ENCODE measurements at regions not wholly inside any gene's neighbourhood (a gene's known extent, or its start where the extent isn't known, plus 50 kb on each side); places are given as distances from the start of the nearest gene placed in this dataset.

DNA sequence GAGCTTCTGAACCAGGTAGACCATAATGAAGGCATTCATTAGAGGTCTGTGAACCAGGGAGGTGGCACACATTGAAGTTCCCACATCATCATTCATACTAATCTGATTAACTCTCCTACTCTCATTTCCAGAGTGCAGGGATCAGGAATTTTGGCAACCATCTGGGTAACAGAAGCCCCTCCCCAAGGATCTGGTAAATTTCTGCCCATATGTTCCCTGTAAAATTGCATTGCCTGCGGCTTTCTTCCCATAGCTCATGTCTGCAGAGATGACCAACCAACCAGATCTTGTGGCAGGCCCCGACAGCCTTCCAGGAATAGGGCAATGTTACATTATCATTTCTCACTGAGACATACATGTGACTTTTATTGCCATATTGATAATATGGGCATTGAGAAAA lies 111.4 kb upstream of the CHL1 start:
- no peaks in the 10 kb centered on the region for H3K9me3 Mint-ChIP-seq
- H3K27me3 Mint-ChIP-seq (ENCODE audit: low read depth, poor library complexity): peaks cover 6% of the 10 kb centered on the region
- no peaks in the 10 kb centered on the region for H3K4me1 Mint-ChIP-seq
- DNase-seq: no peak
- no peak overlapping the region for H3K4me3 Mint-ChIP-seq
- TF ChIP-seq CTCF (IDR thresholded peaks at IDR 0.05): no peak
- no peak overlapping the region for H3K27ac Mint-ChIP-seq
- H3K36me3 Mint-ChIP-seq (ENCODE audit: low read depth): no peaks in the 10 kb centered on the region

DNA sequence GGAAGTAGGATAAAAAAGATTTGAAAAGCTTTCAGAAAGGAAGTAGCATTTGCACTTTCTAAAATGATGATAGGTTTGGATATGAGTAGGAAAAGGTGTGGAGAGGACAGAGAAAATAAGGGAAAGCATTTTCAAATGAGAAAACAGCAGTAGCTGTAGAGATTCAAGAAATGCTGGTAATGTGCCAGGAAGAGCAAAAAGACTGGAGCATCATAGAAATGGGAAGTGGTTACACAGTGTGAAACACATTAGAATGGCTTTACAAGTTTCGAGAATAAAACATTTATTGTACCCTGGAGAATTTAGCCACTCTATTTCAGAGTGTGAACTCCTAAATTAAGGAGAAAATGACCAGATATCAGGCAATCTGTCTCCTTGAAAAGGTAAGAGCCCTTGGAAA lies 108.3 kb upstream of the CHL1 start:
- Mint-ChIP-seq H3K4me3 (no peak overlapping the region), H3K4me1 (no peaks in the 10 kb centered on the region), H3K36me3 (ENCODE audit: low read depth) (no peaks in the 10 kb centered on the region), H3K27me3 (ENCODE audit: low read depth, poor library complexity) (peaks cover 3% of the 10 kb centered on the region), H3K27ac (no peak overlapping the region), H3K9me3 (no peaks in the 10 kb centered on the region)
- DNase-seq: no peak
- no peak for TF ChIP-seq CTCF (IDR thresholded peaks at IDR 0.05)

- TF ChIP-seq CTCF (IDR thresholded peaks at IDR 0.05): no peak
- H3K27ac Mint-ChIP-seq: no peak overlapping the region
- H3K9me3 Mint-ChIP-seq: no peaks in the 10 kb centered on the region
- no peak overlapping the region for H3K4me3 Mint-ChIP-seq
- H3K27me3 Mint-ChIP-seq (ENCODE audit: low read depth, poor library complexity): no peaks in the 10 kb centered on the region
- no peak for DNase-seq
- H3K36me3 Mint-ChIP-seq (ENCODE audit: low read depth): no peaks in the 10 kb centered on the region
- H3K4me1 Mint-ChIP-seq: peaks cover 18% of the 10 kb centered on the region
Measured at GRCh38 chr3:93746-94145, 102.8 kb upstream of the CHL1 start.

DNA sequence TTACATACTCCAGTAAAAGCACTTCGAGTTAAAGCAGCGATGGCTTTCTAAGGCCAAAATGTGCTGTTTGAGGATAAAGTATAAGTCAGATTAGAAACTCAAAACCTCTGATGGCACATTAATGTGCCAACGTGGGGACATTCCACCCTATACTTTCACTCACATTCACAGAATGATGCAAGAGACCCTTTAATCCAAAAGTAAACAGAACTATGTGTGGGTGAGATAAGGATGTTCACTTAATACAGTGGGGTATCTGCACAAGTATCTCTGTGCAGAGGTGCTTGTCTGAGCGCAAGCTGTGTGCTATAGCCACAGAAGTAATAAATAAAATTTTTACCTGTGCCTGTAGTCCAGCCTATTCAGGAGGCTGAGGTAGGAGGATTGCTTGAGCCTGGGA lies 100.3 kb upstream of the CHL1 start:
- Mint-ChIP-seq H3K4me1 (peaks cover 35% of the 10 kb centered on the region), H3K27me3 (ENCODE audit: low read depth, poor library complexity) (no peaks in the 10 kb centered on the region), H3K36me3 (ENCODE audit: low read depth) (no peaks in the 10 kb centered on the region), H3K9me3 (no peaks in the 10 kb centered on the region), H3K4me3 (no peak overlapping the region), H3K27ac (no peak overlapping the region)
- no peak for DNase-seq
- no peak for TF ChIP-seq CTCF (IDR thresholded peaks at IDR 0.05)

GRCh38 chr3:97417-98258 lies 98.9 kb upstream of the CHL1 start:
- Mint-ChIP-seq H3K27ac (no peak overlapping the region), H3K4me3 (no peak overlapping the region), H3K27me3 (ENCODE audit: low read depth, poor library complexity) (no peaks in the 10 kb centered on the region), H3K4me1 (peaks cover 38% of the 10 kb centered on the region), H3K36me3 (ENCODE audit: low read depth) (no peaks in the 10 kb centered on the region), H3K9me3 (no peaks in the 10 kb centered on the region)
- no peak for DNase-seq
- TF ChIP-seq CTCF (IDR thresholded peaks at IDR 0.05): no peak

- Mint-ChIP-seq H3K27me3 (ENCODE audit: low read depth, poor library complexity) (no peaks in the 10 kb centered on the region), H3K27ac (peak overlapping the region; percentile 15), H3K4me3 (no peak overlapping the region), H3K9me3 (no peaks in the 10 kb centered on the region), H3K4me1 (peaks cover 38% of the 10 kb centered on the region), H3K36me3 (ENCODE audit: low read depth) (no peaks in the 10 kb centered on the region)
- no peak for TF ChIP-seq CTCF (IDR thresholded peaks at IDR 0.05)
- no peak for DNase-seq
Measured at GRCh38 chr3:98259-98654, 98.3 kb upstream of the CHL1 start.

All from nephron progenitor cell (in vitro differentiated cells).